ENCODE measurements at regions not wholly inside any gene's neighbourhood (a gene's known extent, or its start where the extent isn't known, plus 50 kb on each side); places are given as distances from the start of the nearest gene placed in this dataset.

DNA sequence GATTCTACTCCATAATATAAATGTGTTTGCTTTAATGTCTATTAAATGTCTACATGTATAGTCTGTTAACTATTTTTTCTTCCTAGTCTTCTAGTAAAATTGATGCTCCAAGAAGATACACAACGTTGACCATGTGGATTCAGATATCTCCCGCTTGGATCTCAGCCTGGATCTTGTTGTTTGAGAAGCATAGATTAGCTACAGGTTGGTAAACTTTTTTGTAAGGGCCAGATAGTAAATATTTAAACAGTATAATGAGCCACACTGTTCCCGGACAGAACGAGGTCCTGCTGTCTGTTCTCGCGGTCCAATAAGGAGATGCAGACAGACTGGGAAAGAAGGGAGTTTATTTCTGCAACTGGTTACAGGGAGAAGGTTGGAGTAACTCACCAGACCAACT is 86.2 kb upstream of the IL12B start:
- no peak overlapping the region for H3K9ac ChIP-seq (ENCODE audit: low read length)
- Mint-ChIP-seq H3K27ac (ENCODE audit: unreplicated experiment) (no peak overlapping the region), H3K27me3 (ENCODE audit: low read depth, unreplicated experiment) (peaks cover 2% of the 10 kb centered on the region), H3K4me1 (ENCODE audit: low read depth, unreplicated experiment) (no peaks in the 10 kb centered on the region), H3K4me3 (ENCODE audit: unreplicated experiment) (no peak overlapping the region), H3K36me3 (ENCODE audit: low read depth, unreplicated experiment) (no peaks in the 10 kb centered on the region), H3K9me3 (ENCODE audit: unreplicated experiment) (no peaks in the 10 kb centered on the region)
- no peak overlapping the region for H3K27ac ChIP-seq (ENCODE audit: low read depth, low read length)
- H2AFZ ChIP-seq (ENCODE audit: low read depth, low read length): no peak overlapping the region
- H3K4me1 ChIP-seq (ENCODE audit: insufficient read depth, low read length): no peaks in the 10 kb centered on the region
- no peak overlapping the region for H3K4me2 ChIP-seq (ENCODE audit: low read length)
- no peak overlapping the region for H3K4me3 ChIP-seq (ENCODE audit: insufficient read depth, low read depth, low read length)
- FAIRE-seq: no peak
- H3K27me3 ChIP-seq (ENCODE audit: insufficient read depth, low read length): no peaks in the 10 kb centered on the region
- H4K20me1 ChIP-seq (ENCODE audit: insufficient read depth, low read length): no peaks in the 10 kb centered on the region
- no peaks in the 10 kb centered on the region for H3K79me2 ChIP-seq (ENCODE audit: insufficient read depth, low read length)
- no peaks in the 10 kb centered on the region for H3K9me3 ChIP-seq (ENCODE audit: insufficient read depth, low read depth, low read length)
- DNase-seq (ENCODE audit: low read depth): no peak
- H3K36me3 ChIP-seq (ENCODE audit: insufficient read depth, low read length): no peaks in the 10 kb centered on the region
- TF ChIP-seq EZH2 (IDR thresholded peaks at IDR 0.05; ENCODE audit: insufficient read depth, low read length): no peak

DNA sequence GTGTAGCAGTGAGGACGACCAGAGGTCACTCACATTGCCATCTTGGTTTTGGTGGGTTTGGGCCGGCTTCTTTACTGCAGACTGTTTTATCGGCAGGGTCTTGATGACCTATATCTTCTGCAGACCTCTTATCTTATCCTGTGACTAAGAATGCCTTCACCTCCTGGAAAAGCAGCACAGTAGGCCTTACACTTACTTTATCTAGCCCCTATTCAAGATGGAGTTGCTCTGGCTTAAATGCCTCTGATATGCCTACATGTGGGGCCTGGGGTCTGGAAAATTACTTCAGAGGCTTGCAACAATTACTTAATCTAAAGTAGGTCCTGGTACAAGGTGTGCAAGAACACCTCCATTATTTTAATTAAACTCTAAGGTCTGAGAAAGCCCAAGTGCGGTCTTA is 86.9 kb upstream of the IL12B start:
- peaks cover 2% of the 10 kb centered on the region for H3K27me3 Mint-ChIP-seq (ENCODE audit: low read depth, unreplicated experiment)
- H3K27ac Mint-ChIP-seq (ENCODE audit: unreplicated experiment): no peak overlapping the region
- no peaks in the 10 kb centered on the region for H3K9me3 Mint-ChIP-seq (ENCODE audit: unreplicated experiment)

DNA sequence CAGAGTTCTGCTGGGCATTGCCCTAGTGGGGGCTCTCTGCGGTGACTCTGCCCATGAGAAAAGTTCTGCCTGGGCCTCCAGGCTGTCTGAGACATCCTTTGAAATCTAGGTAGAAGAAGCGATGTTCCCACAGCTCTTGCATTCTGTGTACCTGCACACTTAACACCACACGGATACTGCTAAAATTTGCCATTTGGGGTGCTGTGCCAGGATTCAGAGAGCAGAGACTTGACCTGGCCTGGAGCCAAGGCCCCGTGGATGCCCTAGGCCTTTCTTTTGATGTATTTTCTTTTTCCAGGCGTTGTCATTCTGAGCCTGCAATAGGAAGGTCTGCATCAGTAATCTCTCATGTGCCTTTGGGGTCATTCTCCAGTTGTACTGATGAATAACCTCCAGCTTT is 89.3 kb upstream of the IL12B start:
- Histone ChIP-seq H3K9ac (ENCODE audit: low read length) (no peak overlapping the region), H3K4me1 (ENCODE audit: insufficient read depth, low read length) (no peaks in the 10 kb centered on the region), H3K36me3 (ENCODE audit: insufficient read depth, low read length) (no peaks in the 10 kb centered on the region), H3K4me3 (ENCODE audit: insufficient read depth, low read depth, low read length) (no peak overlapping the region), H3K27ac (ENCODE audit: low read depth, low read length) (no peak overlapping the region), H3K27me3 (ENCODE audit: insufficient read depth, low read length) (peaks cover 3% of the 10 kb centered on the region), H4K20me1 (ENCODE audit: insufficient read depth, low read length) (no peaks in the 10 kb centered on the region), H3K4me2 (ENCODE audit: low read length) (no peak overlapping the region), H2AFZ (ENCODE audit: low read depth, low read length) (no peak overlapping the region), H3K79me2 (ENCODE audit: insufficient read depth, low read length) (no peaks in the 10 kb centered on the region), H3K9me3 (ENCODE audit: insufficient read depth, low read depth, low read length) (no peaks in the 10 kb centered on the region)
- no peak for TF ChIP-seq EZH2 (IDR thresholded peaks at IDR 0.05; ENCODE audit: insufficient read depth, low read length)
- TF ChIP-seq, protein P1, sequence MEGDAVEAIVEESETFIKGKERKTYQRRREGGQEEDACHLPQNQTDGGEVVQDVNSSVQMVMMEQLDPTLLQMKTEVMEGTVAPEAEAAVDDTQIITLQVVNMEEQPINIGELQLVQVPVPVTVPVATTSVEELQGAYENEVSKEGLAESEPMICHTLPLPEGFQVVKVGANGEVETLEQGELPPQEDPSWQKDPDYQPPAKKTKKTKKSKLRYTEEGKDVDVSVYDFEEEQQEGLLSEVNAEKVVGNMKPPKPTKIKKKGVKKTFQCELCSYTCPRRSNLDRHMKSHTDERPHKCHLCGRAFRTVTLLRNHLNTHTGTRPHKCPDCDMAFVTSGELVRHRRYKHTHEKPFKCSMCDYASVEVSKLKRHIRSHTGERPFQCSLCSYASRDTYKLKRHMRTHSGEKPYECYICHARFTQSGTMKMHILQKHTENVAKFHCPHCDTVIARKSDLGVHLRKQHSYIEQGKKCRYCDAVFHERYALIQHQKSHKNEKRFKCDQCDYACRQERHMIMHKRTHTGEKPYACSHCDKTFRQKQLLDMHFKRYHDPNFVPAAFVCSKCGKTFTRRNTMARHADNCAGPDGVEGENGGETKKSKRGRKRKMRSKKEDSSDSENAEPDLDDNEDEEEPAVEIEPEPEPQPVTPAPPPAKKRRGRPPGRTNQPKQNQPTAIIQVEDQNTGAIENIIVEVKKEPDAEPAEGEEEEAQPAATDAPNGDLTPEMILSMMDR (IDR thresholded peaks at IDR 0.05; ENCODE audit: insufficient read depth, low read depth, low read length): no peak
- Mint-ChIP-seq H3K4me3 (ENCODE audit: unreplicated experiment) (no peak overlapping the region), H3K4me1 (ENCODE audit: low read depth, unreplicated experiment) (no peaks in the 10 kb centered on the region), H3K9me3 (ENCODE audit: unreplicated experiment) (no peaks in the 10 kb centered on the region), H3K27me3 (ENCODE audit: low read depth, unreplicated experiment) (no peaks in the 10 kb centered on the region), H3K36me3 (ENCODE audit: low read depth, unreplicated experiment) (no peaks in the 10 kb centered on the region), H3K27ac (ENCODE audit: unreplicated experiment) (no peak overlapping the region)
- FAIRE-seq (no peak), DNase-seq (ENCODE audit: low read depth) (no peak)

More for the DNA sequence above, 86.9 kb upstream of the IL12B start:
- Histone ChIP-seq H4K20me1 (ENCODE audit: insufficient read depth, low read length) (no peaks in the 10 kb centered on the region), H3K4me1 (ENCODE audit: insufficient read depth, low read length) (no peaks in the 10 kb centered on the region), H3K79me2 (ENCODE audit: insufficient read depth, low read length) (no peaks in the 10 kb centered on the region), H3K36me3 (ENCODE audit: insufficient read depth, low read length) (no peaks in the 10 kb centered on the region), H3K9me3 (ENCODE audit: insufficient read depth, low read depth, low read length) (no peaks in the 10 kb centered on the region), H3K4me3 (ENCODE audit: insufficient read depth, low read depth, low read length) (no peak overlapping the region), H3K27me3 (ENCODE audit: insufficient read depth, low read length) (no peaks in the 10 kb centered on the region), H2AFZ (ENCODE audit: low read depth, low read length) (no peak overlapping the region), H3K9ac (ENCODE audit: low read length) (no peak overlapping the region), H3K27ac (ENCODE audit: low read depth, low read length) (no peak overlapping the region), H3K4me2 (ENCODE audit: low read length) (no peak overlapping the region)
- no peaks in the 10 kb centered on the region for H3K4me1 Mint-ChIP-seq (ENCODE audit: low read depth, unreplicated experiment)
- FAIRE-seq (no peak), DNase-seq (ENCODE audit: low read depth) (no peak)
- TF ChIP-seq, protein P1 (IDR thresholded peaks at IDR 0.05; ENCODE audit: insufficient read depth, low read depth, low read length): no peak
- no peak for TF ChIP-seq EZH2 (IDR thresholded peaks at IDR 0.05; ENCODE audit: insufficient read depth, low read length)
- no peaks in the 10 kb centered on the region for H3K36me3 Mint-ChIP-seq (ENCODE audit: low read depth, unreplicated experiment)
- no peak overlapping the region for H3K4me3 Mint-ChIP-seq (ENCODE audit: unreplicated experiment)
